ENCODE measurements at regions not wholly inside any gene's neighbourhood (a gene's known extent, or its start where the extent isn't known, plus 50 kb on each side); places are given as distances from the start of the nearest gene placed in this dataset.

DNA sequence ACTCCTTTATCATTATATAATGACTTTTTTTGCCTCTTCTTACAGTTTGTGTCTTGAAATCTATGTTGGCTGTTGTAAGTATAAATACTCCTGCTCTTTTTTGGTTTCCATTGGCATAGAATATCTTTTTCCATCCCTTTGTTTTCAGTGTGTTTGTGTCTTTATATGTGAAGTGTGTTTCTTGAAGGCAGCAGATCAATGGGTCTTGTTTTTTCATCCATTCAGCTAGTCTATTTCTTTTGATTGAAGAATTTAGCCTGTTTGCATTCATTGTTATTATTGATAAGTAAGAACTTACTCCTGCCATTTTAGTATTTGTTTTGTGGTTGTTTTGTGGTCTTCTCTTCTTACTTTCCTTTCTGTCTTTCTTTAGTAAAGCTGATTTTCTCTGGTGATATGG lies 322.8 kb downstream of the PLA2G4A start:
- TF ChIP-seq CTCF (IDR thresholded peaks at IDR 0.05; ENCODE audit: low read length) (no peak), EZH2 (IDR thresholded peaks at IDR 0.05; ENCODE audit: borderline replicate concordance, low read length) (no peak)
